DND-41 (cell line): ENCODE measurements at regions not wholly inside any gene's neighbourhood (a gene's known extent, or its start where the extent isn't known, plus 50 kb on each side); places are given as distances from the start of the nearest gene placed in this dataset.

Experiments used
- ATAC-seq: fragments of 200-7000 bp; cut with Tn5 transposase; 3 replicates; pipeline ENCODE4 v1.9.1; 2021; ENCODE audit warnings: low read depth; ENCODE audit not compliant: insufficient read depth
- DNase-seq: peaks from one replicate; pipeline ENCODE4 v3.0.0-alpha.2; 2020
- H2AFZ ChIP-seq: 2 replicates; pipeline ENCODE4 v1.6.0; 2012; ENCODE audit warnings: low read depth, low read length
- H3K27ac ChIP-seq: 2 replicates; pipeline ENCODE4 v1.5.1; 2012; ENCODE audit warnings: low read length, inconsistent platforms
- H3K27me3 ChIP-seq: fragments of 200-600 bp; sonication (generic); 2 replicates; pipeline ENCODE4 v1.6.0; 2012; ENCODE audit warnings: low read length, mild to moderate bottlenecking, inconsistent platforms; ENCODE audit not compliant: insufficient read depth, poor library complexity
- H3K36me3 ChIP-seq: 2 replicates; pipeline ENCODE4 v1.5.1; 2012; ENCODE audit warnings: low read length, inconsistent platforms; ENCODE audit not compliant: insufficient read depth
- H3K4me1 ChIP-seq: 2 replicates; pipeline ENCODE4 v1.5.1; 2012; ENCODE audit warnings: mild to moderate bottlenecking, low read length; ENCODE audit not compliant: insufficient read depth
- H3K4me2 ChIP-seq: 2 replicates; pipeline ENCODE4 v1.6.0; 2012; ENCODE audit warnings: mild to moderate bottlenecking, moderate library complexity, low read length, inconsistent platforms; ENCODE audit not compliant: insufficient read depth
- H3K4me3 ChIP-seq, 2 experiments: fragments of 200-600 bp in 1 of 2; shearing (Covaris generic) in 1 of 2; 2 replicates each; pipeline ENCODE4 v1.5.1; 2012 to 2016; ENCODE audit warnings: inconsistent platforms in 2 of 2, low read length in 2 of 2, mild to moderate bottlenecking in 2 of 2, low read depth in 1 of 2, moderate library complexity in 1 of 2
- H3K79me2 ChIP-seq: 2 replicates; pipeline ENCODE4 v1.6.0; 2012; ENCODE audit warnings: low read length, inconsistent platforms; ENCODE audit not compliant: insufficient read depth
- H3K9ac ChIP-seq: 2 replicates; pipeline ENCODE4 v1.6.0; 2012; ENCODE audit warnings: low read depth, mild to moderate bottlenecking, inconsistent platforms, low read length, moderate library complexity
- H3K9me3 ChIP-seq: 2 replicates; pipeline ENCODE4 v1.5.1; 2012; ENCODE audit warnings: low read length, moderate library complexity, mild to moderate bottlenecking, inconsistent platforms; ENCODE audit not compliant: insufficient read depth, severe bottlenecking
- H4K20me1 ChIP-seq: 2 replicates; pipeline ENCODE4 v1.6.0; 2012; ENCODE audit warnings: low read length; ENCODE audit not compliant: insufficient read depth
- EZH2 ChIP-seq: IDR thresholded peaks from 3 replicates; pipeline ENCODE4 v1.6.1; 2012; ENCODE audit warnings: borderline replicate concordance, low read depth, mild to moderate bottlenecking, moderate library complexity, low read length, inconsistent platforms; ENCODE audit not compliant: severe bottlenecking
- TF ChIP-seq, protein P1 (sequence below): IDR thresholded peaks from 2 replicates; pipeline ENCODE4 v1.5.1; 2012; ENCODE audit warnings: borderline replicate concordance, low read length, moderate library complexity, mild to moderate bottlenecking; ENCODE audit not compliant: poor library complexity, severe bottlenecking; ENCODE audit errors: extremely low read depth

GRCh38 chr6:126608681-126609080 lies 268.8 kb downstream of the CENPW start:
- ATAC-seq (no peak), DNase-seq (no peak)
- H3K4me3 ChIP-seq: no peak overlapping the region
- no peak overlapping the region for H3K9ac ChIP-seq
- no peaks in the 10 kb centered on the region for H3K79me2 ChIP-seq
- no peaks in the 10 kb centered on the region for H3K36me3 ChIP-seq
- H3K27ac ChIP-seq: no peak overlapping the region
- no peak overlapping the region for H2AFZ ChIP-seq
- TF ChIP-seq, protein P1, sequence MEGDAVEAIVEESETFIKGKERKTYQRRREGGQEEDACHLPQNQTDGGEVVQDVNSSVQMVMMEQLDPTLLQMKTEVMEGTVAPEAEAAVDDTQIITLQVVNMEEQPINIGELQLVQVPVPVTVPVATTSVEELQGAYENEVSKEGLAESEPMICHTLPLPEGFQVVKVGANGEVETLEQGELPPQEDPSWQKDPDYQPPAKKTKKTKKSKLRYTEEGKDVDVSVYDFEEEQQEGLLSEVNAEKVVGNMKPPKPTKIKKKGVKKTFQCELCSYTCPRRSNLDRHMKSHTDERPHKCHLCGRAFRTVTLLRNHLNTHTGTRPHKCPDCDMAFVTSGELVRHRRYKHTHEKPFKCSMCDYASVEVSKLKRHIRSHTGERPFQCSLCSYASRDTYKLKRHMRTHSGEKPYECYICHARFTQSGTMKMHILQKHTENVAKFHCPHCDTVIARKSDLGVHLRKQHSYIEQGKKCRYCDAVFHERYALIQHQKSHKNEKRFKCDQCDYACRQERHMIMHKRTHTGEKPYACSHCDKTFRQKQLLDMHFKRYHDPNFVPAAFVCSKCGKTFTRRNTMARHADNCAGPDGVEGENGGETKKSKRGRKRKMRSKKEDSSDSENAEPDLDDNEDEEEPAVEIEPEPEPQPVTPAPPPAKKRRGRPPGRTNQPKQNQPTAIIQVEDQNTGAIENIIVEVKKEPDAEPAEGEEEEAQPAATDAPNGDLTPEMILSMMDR: no peak
- TF ChIP-seq EZH2: no peak
- H3K9me3 ChIP-seq: no peaks in the 10 kb centered on the region
- H4K20me1 ChIP-seq: no peaks in the 10 kb centered on the region
- H3K4me1 ChIP-seq: no peaks in the 10 kb centered on the region
- H3K4me2 ChIP-seq: no peak overlapping the region
- H3K27me3 ChIP-seq: no peaks in the 10 kb centered on the region

GRCh38 chr6:126614642-126615504 lies 275.0 kb downstream of the CENPW start:
- no peaks in the 10 kb centered on the region for H4K20me1 ChIP-seq
- no peaks in the 10 kb centered on the region for H3K27me3 ChIP-seq
- no peak overlapping the region for H3K27ac ChIP-seq
- no peak overlapping the region; the same call in 1 of the 2 replicates for H2AFZ ChIP-seq
- TF ChIP-seq EZH2: no peak
- TF ChIP-seq, protein P1: no peak
- H3K4me1 ChIP-seq: 0 out of 2 replicates have a peak, but pooled peaks cover 3% of the 10 kb centered on the region
- ATAC-seq (no peak), DNase-seq (no peak)
- no peaks in the 10 kb centered on the region for H3K36me3 ChIP-seq
- no peak overlapping the region for H3K4me3 ChIP-seq
- H3K79me2 ChIP-seq: no peaks in the 10 kb centered on the region
- H3K9me3 ChIP-seq: no peaks in the 10 kb centered on the region
- no peak overlapping the region for H3K4me2 ChIP-seq
- no peak overlapping the region for H3K9ac ChIP-seq

- no peaks in the 10 kb centered on the region for H4K20me1 ChIP-seq
- H3K9me3 ChIP-seq: no peaks in the 10 kb centered on the region
- DNase-seq (no peak), ATAC-seq (no peak)
- no peak overlapping the region for H3K9ac ChIP-seq
- no peak overlapping the region for H3K4me3 ChIP-seq
- H3K4me1 ChIP-seq: 0 out of 2 replicates have a peak, but pooled peaks cover 3% of the 10 kb centered on the region
- no peak overlapping the region for H2AFZ ChIP-seq
- no peaks in the 10 kb centered on the region for H3K79me2 ChIP-seq
- H3K36me3 ChIP-seq: no peaks in the 10 kb centered on the region
- H3K27ac ChIP-seq: no peak overlapping the region
- TF ChIP-seq, protein P1: no peak
- TF ChIP-seq EZH2: no peak
- no peaks in the 10 kb centered on the region for H3K27me3 ChIP-seq
- no peak overlapping the region for H3K4me2 ChIP-seq
These were observed 277.0 kb downstream of the CENPW start for GRCh38 chr6:126616866-126617265.
